T47D (cell line): ENCODE measurements at regions not wholly inside any gene's neighbourhood (a gene's known extent, or its start where the extent isn't known, plus 50 kb on each side); places are given as distances from the start of the nearest gene placed in this dataset.
A peak's percentile ranks its signal among the peaks of the same experiment; 100 is the strongest.

Source experiments
- DNase-seq, 2 experiments: peaks; one replicate each; pipeline versions ENCODE4 v3.0.0 to v3.0.0-alpha.2; 2011 to 2012; ENCODE audit warnings: low read depth in 1 of 2, low spot score in 1 of 2
- JUND ChIP-seq: IDR thresholded peaks from 2 replicates; pipeline ENCODE4 v1.6.1; 2012; ENCODE audit warnings: low read depth
- in situ Hi-C: cut with HindIII; loops from 2 replicates; pipeline ENCODE4 v1.10.0; 2016; ENCODE audit warnings: low sequenced_read_pairs, low pct_unique_long_range_greater_than_20kb

DNA sequence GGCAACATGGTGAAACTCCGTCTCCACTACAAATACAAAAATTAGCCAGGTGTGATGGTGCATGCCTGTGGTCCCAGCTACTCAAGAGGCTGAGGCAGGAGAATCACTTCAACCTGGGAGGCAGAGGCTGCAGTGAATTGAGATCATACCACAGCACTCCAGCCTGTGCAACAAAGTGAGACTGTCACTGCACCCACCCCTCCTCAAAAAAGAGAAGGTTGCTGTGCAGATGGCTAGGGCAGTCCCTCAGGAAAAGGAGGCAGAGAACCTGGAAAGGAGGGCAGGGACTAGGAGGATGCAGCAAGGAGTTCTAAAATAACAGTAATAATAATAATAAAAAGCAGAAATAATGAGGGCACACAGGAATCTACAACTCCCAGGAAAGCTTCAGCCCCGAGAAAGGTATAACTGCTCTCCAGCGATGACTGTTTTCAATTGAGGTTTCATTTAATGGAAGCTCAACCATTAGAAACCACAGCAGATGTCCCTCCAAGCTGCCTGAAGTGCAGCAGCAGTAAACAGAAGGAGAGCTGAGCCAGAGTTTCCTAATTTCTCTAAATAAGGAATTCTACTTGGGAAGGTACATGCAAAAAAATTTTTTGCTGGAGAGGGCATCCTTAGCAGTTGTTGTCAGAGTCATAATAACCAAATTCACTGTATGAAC is 326.5 kb downstream of the GATA3 start:
- DNase-seq, result no peak
- TF ChIP-seq JUND, result no peak
- in situ Hi-C loops, result no loop called here

DNA sequence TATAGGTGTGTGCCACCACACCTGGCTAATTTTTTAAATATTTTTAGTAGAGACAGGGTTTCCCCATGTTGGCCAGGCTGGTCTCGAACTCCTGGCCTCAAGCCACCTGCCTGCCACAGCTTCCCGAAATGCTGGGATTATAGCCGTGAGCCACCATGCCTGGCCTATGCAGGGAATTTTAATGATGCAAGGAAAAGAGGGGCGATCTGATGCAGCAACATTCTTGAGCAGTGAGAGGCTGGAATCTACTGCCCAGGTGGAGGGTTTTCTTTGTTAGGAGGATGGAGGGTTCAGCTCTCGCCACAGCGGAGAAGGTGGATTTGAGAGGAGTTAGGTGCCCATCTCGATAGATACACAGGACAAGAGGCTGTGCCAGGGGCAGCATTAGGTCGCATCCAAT is 332.3 kb downstream of the GATA3 start:
- in situ Hi-C loops, result no loop called here
- no peak for TF ChIP-seq JUND
- no peak for DNase-seq

DNA sequence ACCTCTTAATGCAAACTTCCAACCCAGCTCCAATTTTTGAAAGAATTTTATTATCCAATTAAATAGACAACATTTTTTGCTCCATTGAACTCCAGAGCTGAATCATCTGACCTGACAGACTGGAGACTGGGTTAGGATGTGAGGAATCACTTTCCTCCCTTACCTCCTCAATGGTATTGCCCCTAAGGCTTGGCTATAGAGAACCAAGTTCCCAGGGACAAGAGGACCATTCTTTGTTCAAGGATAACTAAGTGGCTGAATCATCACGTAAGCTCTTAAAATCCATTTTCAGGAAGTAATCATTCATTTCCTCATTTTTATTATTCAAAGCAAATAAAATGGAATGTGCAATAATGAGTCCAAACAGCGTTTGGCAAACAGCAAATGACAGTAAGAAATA is 335.1 kb downstream of the GATA3 start:
- DNase-seq, result no peak
- in situ Hi-C loops, result no loop called here
- no peak for TF ChIP-seq JUND

DNA sequence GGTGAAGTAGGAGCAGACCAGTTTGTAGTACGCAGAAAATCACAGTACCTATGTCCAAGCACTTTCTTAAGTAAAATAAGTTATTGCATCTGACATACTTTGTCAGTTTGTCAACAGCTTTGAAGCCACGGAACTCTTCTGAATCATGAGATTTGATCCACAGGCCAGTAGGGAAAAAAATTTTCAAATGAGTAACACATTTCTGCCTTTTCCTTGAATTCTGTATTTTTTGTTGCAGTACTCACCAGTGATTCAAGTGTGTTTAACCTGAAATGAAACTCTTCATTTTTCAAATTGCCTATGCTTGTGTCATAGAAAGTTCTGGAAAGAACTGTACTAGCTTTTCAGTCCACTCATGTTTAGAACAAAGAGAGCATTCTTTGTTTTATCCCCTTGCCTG is 337.7 kb downstream of the GATA3 start:
- in situ Hi-C loops, result no loop called here
- no peak for TF ChIP-seq JUND
- DNase-seq, result no peak

DNA sequence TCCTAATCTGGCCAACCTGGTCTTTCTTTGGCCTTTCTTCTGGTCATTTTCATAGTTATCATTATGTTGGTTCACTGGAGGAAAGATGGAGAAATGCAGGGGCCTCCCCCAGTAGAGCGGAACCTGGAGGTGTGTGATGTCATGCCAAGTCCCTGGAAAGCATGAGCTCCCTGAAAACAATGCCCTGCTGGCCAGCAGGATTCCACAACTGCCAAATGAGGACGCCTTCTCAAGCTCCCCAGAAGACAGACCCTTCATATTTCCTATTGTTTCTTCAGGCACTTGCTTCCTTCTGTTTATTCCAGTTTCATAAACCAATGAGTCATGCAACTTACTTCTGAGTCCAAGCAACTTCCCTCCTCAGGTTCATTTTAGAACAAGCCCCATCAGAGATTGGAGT is 339.0 kb downstream of the GATA3 start:
- DNase-seq, result no peak
- TF ChIP-seq JUND, result no peak
- in situ Hi-C loops, result no loop called here

DNA sequence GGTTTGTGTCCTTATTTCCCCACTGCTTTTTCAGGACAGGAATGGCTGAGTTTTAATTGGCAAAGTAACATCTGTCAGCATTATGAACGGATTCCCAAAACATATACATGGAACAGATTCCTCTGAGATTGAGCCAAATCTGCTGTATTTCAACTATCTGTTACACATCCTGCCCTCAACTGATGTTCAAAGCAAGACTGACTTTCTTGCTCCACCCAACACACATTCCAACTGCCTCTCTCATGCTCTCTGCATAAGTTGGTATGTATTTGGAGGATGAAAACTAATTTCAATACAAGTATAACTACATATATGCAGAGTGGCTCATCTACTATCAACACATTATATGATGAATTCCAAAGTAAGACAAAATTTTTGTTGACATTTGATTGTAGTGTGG is 342.2 kb downstream of the GATA3 start:
- no peak for TF ChIP-seq JUND
- in situ Hi-C loops, result no loop called here
- DNase-seq, result no peak

DNA sequence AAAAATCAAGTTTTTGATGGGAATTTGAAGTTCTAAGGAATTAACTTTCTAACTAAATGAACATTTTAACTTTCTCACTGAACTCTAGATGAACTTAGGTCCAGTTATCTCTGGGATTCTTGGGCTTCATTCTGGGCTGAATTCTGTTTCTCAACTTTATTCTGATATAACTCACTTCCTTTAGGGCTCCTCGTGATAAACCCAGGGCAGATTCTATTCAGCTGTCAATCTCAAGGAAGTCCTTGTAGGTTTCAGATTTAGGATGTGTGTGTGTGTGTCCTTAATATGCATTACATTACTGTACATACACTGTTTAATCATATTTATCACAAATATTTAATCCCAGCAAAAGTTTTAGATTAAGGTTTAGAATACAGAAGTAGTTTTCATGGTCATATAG is 344.3 kb downstream of the GATA3 start:
- no peak for TF ChIP-seq JUND
- no peak for DNase-seq
- in situ Hi-C loops, result no loop called here

DNA sequence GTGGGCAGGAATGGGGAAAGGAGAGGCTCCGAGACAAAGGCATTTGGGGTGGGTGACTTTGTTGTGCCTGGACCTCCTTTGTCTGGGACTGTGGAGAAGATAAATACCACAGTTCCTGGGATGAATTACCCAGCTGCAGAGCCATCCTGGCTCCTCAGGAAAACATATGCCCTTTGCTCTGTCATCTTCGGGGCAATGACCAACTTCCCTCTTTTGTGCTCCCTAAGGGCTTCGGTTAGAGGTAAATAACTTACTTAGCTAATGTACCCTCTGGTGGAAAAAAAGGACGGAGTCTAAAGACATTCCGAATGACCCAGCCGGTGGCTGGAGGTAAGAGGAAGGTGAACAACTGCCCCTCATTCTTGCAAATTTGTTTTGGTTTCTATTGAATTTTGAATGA is 345.7 kb downstream of the GATA3 start:
- in situ Hi-C loops, result no loop called here
- DNase-seq, result peak in 1 of 2 experiments; percentile 59
- TF ChIP-seq JUND, result no peak

DNA sequence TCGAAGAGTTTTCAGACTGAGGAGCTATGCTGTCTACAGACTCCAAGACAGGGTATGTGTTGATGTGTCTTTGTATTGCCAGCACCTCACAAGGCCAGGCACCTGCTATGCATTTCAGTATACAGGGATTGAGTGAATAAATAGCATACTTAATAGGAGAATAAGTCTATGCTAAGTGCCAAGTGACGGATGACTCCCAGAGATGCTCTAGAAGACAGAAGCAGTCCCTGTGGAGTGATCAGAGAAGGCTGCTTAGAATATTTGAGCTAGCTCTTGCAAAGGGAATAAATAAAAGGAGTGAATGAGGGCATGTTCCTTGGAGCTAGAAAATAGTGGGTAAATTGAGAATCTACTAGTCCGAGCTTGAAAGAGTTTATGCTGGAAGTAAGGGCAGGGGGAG is 346.4 kb downstream of the GATA3 start:
- no peak for DNase-seq
- in situ Hi-C loops, result no loop called here
- no peak for TF ChIP-seq JUND

DNA sequence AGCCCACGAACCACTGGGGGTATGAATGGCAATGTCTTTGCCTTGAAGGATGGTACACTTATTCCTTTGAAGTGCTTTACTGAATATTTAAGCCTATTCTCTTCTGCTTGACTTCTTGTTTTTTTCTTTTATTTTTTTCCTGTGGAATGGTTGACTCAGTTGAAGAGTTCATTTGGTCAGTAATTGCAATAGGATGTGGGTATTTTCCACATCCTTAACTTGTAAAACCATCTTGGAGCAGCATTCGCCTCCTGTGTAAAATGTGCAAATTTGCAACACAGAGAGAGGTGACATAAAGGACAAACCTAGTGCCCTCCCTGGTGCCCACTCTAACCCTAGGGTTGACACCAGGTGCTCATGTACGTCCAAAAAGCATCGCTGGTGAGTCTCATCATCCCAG is 347.0 kb downstream of the GATA3 start:
- no peak for TF ChIP-seq JUND
- DNase-seq, result no peak
- in situ Hi-C loops, result no loop called here

DNA sequence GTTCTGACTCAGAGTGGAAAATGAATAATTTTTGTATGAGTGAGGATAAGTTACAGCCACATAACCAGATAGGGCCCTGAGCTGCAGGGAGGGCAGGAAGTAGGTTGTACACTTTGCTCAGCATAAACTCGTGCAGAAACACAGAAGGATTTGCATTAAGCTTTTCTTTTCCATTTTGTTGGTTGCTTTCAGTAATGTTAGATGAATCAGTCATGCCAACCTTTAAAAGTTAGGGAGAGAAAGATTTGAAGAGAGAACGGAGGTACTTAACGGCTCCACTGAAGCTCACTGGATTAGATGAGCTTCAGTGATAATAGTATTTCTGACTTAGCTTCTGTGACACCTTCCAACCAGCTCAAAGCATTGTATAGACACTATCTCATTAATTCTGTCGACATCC is 348.1 kb downstream of the GATA3 start:
- no peak for TF ChIP-seq JUND
- no peak for DNase-seq
- in situ Hi-C loops, result no loop called here

DNA sequence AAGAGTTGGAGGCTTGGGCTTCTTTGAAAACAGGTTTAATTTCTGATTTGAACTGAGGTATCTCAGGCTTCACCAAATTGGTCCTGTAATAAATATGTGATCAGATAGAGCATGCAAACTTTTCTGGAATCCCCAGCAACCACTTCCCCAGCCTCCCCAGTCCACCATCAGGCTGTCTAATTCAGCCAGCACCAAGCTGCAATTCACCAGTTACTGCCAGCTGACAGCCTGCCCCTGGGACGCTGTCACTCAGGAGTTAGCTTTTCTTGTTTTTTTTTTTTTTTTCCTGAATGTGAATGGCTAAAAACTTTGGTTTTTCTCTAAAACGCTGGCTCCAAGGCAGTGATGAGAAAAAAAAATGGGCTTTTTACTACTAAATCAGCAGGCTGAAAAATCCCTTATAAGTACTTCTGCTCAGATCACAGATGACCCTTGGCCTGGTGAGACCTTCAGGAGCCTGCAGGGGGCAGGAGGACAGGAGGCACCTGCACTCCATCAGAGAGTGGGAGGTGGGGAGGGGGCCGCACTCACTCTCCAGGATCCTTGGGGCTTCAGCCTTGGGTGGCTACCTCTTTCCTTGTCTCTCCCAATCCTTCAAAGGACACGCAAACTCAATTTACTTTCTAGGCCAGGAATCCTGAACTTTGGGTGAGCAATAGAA is 349.4 kb downstream of the GATA3 start:
- in situ Hi-C loops, result no loop called here
- no peak for TF ChIP-seq JUND
- DNase-seq, result no peak

DNA sequence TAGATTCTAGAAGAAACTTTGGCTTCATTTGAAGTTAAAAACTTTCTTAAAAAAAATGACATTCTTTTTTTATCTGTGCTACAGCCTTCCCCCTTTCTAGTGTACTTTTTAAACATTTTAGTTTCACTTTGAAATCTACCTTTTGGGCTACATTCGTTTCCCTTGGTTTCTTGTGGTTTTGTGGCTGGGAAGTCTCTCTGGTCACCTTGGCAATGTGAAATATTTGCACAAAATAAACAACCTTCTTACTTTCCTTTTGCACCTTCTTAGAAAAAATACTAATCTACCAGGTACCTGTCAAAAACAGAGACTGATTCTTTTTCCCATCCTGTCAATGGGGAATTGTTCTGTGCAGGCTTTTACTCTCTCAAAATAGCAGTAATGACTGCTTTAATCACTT is 350.2 kb downstream of the GATA3 start:
- peak in 1 of 2 experiments; percentile 42 for DNase-seq
- no peak for TF ChIP-seq JUND
- in situ Hi-C loops, result no loop called here

DNA sequence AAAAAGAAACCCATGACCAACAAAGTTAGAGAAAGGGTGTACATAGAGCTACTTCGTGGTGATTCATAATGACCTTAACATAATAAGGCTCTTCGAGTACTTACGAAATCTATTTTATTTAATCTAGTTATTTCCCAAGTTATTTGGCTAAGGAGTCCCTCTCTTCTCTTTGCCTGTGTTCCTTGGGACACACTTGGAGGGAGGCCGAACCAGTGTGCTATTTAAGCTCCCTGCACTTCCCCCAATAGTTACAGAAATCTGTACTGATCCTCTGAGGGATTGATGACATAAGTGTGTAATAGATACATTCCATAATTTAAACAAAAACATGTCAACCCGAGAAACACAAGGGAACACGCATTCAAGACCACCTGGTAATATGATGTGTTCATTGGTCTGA is 351.1 kb downstream of the GATA3 start:
- no peak for TF ChIP-seq JUND
- in situ Hi-C loops, result no loop called here
- DNase-seq, result no peak
